ENCODE measurements at regions not wholly inside any gene's neighbourhood (a gene's known extent, or its start where the extent isn't known, plus 50 kb on each side); places are given as distances from the start of the nearest gene placed in this dataset.
"Not testable (repeated sequence)": the region's sequence is repeated elsewhere in the genome, so short reads cannot be mapped to it uniquely, and the experiment has no call there.

- no peak for TF ChIP-seq CTCF (IDR thresholded peaks at IDR 0.05; ENCODE audit: low read depth, low read length, missing control alignments)
- DNase-seq, result no peak
- in situ Hi-C loops (cut with HindIII; ENCODE audit: low pct_ligation_motif_present, low sequenced_read_pairs), result no loop called here
- no peaks in the 10 kb centered on the region for H3K36me3 ChIP-seq (replicated peaks)
- no peak overlapping the region for H3K4me3 ChIP-seq (ENCODE audit: low read depth, low read length)
- no peak overlapping the region for H3K27ac ChIP-seq
- no peaks in the 10 kb centered on the region for H3K27me3 ChIP-seq (replicated peaks)
Measured at GRCh38 chr15:53903129-53903528, 75.1 kb upstream of the UNC13C start.

- H3K27me3 ChIP-seq (replicated peaks); H3K4me3 ChIP-seq (ENCODE audit: low read depth, low read length); H3K36me3 ChIP-seq (replicated peaks); H3K27ac ChIP-seq; in situ Hi-C loops (cut with HindIII; ENCODE audit: low pct_ligation_motif_present, low sequenced_read_pairs); DNase-seq: not testable (repeated sequence)
Measured at GRCh38 chr15:53893468-53893867, 84.8 kb upstream of the UNC13C start.

- H3K27ac ChIP-seq; H3K36me3 ChIP-seq (replicated peaks); in situ Hi-C loops (cut with HindIII; ENCODE audit: low pct_ligation_motif_present, low sequenced_read_pairs); H3K4me3 ChIP-seq (ENCODE audit: low read depth, low read length); DNase-seq; H3K27me3 ChIP-seq (replicated peaks): not testable (repeated sequence)
Measured at GRCh38 chr15:53891862-53892261, 86.4 kb upstream of the UNC13C start.

- in situ Hi-C loops (cut with HindIII; ENCODE audit: low pct_ligation_motif_present, low sequenced_read_pairs), result no loop called here
- no peaks in the 10 kb centered on the region for H3K36me3 ChIP-seq (replicated peaks)
- H3K27me3 ChIP-seq (replicated peaks), result no peaks in the 10 kb centered on the region
- no peak for DNase-seq
- no peak overlapping the region for H3K4me3 ChIP-seq (ENCODE audit: low read depth, low read length)
- H3K27ac ChIP-seq, result no peak overlapping the region
- no peak for TF ChIP-seq CTCF (IDR thresholded peaks at IDR 0.05; ENCODE audit: low read depth, low read length, missing control alignments)
Measured at GRCh38 chr15:53884441-53884840, 93.8 kb upstream of the UNC13C start.

GRCh38 chr15:53882311-53882710 is 95.9 kb upstream of the UNC13C start:
- in situ Hi-C loops (cut with HindIII; ENCODE audit: low pct_ligation_motif_present, low sequenced_read_pairs), result no loop called here
- no peak for TF ChIP-seq CTCF (IDR thresholded peaks at IDR 0.05; ENCODE audit: low read depth, low read length, missing control alignments)
- no peaks in the 10 kb centered on the region for H3K36me3 ChIP-seq (replicated peaks)

GRCh38 chr15:53880357-53880756 is 97.9 kb upstream of the UNC13C start:
- no peak for TF ChIP-seq CTCF (IDR thresholded peaks at IDR 0.05; ENCODE audit: low read depth, low read length, missing control alignments)
- Histone ChIP-seq H3K36me3 (replicated peaks) (no peaks in the 10 kb centered on the region), H3K27me3 (replicated peaks) (no peaks in the 10 kb centered on the region), H3K27ac (no peak overlapping the region), H3K4me3 (ENCODE audit: low read depth, low read length) (no peak overlapping the region)
- DNase-seq, result no peak
- in situ Hi-C loops (cut with HindIII; ENCODE audit: low pct_ligation_motif_present, low sequenced_read_pairs), result no loop called here

More at GRCh38 chr15:53882311-53882710, 95.9 kb upstream of the UNC13C start:
- DNase-seq, result no peak
- H3K4me3 ChIP-seq (ENCODE audit: low read depth, low read length), result no peak overlapping the region
- no peak overlapping the region for H3K27ac ChIP-seq
- H3K27me3 ChIP-seq (replicated peaks), result no peaks in the 10 kb centered on the region

- in situ Hi-C loops (cut with HindIII; ENCODE audit: low pct_ligation_motif_present, low sequenced_read_pairs), result no loop called here
- Histone ChIP-seq H3K4me3 (ENCODE audit: low read depth, low read length) (no peak overlapping the region), H3K27ac (no peak overlapping the region), H3K27me3 (replicated peaks) (no peaks in the 10 kb centered on the region), H3K36me3 (replicated peaks) (no peaks in the 10 kb centered on the region)
- no peak for DNase-seq
- no peak for TF ChIP-seq CTCF (IDR thresholded peaks at IDR 0.05; ENCODE audit: low read depth, low read length, missing control alignments)
Measured at GRCh38 chr15:53875711-53876110, 102.5 kb upstream of the UNC13C start.
